Gastrocnemius medialis (tissue), 4 donors: ENCODE measurements at regions not wholly inside any gene's neighbourhood (a gene's known extent, or its start where the extent isn't known, plus 50 kb on each side); places are given as distances from the start of the nearest gene placed in this dataset.

Source experiments
- POLR2A ChIP-seq, 2 donors: fragments of 450-650 bp; IDR thresholded peaks; one replicate each; pipeline ENCODE4 v1.6.1; 2017; ENCODE audit warnings: antibody characterized with exemption in 2 of 2, mild to moderate bottlenecking in 2 of 2, moderate library complexity in 2 of 2
- TF ChIP-seq, protein P1 (sequence below), 5 experiments: fragments of 450-650 bp in 3 of 5; fragments of 200-600 bp in 2 of 5; sonication (generic) in 2 of 5; IDR thresholded peaks in 4 of 5; conservative IDR thresholded peaks in 1 of 5; 1 replicate in 4 of 5; 2 replicates in 1 of 5; pipeline ENCODE4 v1.5.1; 2016 to 2019; ENCODE audit warnings: antibody characterized with exemption in 5 of 5, mild to moderate bottlenecking in 3 of 5, moderate library complexity in 3 of 5

DNA sequence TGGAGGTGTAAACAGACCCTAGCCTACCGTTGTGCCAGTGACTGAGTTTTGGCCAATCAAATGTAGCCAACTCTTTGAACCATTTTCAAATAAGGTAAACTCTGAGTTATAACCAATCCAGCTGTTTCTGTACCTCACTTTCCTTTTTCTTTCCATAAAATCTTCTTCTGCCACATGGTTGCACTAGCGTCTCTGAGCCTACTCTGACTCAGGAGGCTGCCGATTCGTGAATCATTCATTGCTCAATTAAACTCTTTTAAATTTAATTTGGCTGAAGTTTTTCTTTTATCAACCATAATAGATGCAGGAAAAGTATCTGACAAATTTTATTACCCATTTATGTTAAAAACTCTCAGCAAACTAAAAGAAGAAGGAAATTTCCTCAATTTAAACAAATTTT lies 111.5 kb upstream of the LYPLAL1 start:
- TF ChIP-seq, protein P1, sequence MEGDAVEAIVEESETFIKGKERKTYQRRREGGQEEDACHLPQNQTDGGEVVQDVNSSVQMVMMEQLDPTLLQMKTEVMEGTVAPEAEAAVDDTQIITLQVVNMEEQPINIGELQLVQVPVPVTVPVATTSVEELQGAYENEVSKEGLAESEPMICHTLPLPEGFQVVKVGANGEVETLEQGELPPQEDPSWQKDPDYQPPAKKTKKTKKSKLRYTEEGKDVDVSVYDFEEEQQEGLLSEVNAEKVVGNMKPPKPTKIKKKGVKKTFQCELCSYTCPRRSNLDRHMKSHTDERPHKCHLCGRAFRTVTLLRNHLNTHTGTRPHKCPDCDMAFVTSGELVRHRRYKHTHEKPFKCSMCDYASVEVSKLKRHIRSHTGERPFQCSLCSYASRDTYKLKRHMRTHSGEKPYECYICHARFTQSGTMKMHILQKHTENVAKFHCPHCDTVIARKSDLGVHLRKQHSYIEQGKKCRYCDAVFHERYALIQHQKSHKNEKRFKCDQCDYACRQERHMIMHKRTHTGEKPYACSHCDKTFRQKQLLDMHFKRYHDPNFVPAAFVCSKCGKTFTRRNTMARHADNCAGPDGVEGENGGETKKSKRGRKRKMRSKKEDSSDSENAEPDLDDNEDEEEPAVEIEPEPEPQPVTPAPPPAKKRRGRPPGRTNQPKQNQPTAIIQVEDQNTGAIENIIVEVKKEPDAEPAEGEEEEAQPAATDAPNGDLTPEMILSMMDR (IDR thresholded peaks at IDR 0.05 in 4 of 5, conservative IDR thresholded peaks at IDR 0.05 in 1 of 5), result no peak
- TF ChIP-seq POLR2A (IDR thresholded peaks at IDR 0.05), result no peak
